Ascending aorta (tissue), 2 donors: ENCODE measurements at regions not wholly inside any gene's neighbourhood (a gene's known extent, or its start where the extent isn't known, plus 50 kb on each side); places are given as distances from the start of the nearest gene placed in this dataset.
"Not testable (repeated sequence)": the region's sequence is repeated elsewhere in the genome, so short reads cannot be mapped to it uniquely, and the experiment has no call there.

ENCODE experiments used
- DNase-seq, 2 donors: peaks; one replicate each; pipeline ENCODE4 v3.0.0-alpha.2; 2019; ENCODE audit warnings: low spot score in 2 of 2
- H3K27ac ChIP-seq, 2 donors: fragments of 200-600 bp; sonication (generic); one replicate each; pipeline ENCODE4 v1.5.1; 2016 to 2017; ENCODE audit warnings: mild to moderate bottlenecking in 1 of 2
- H3K27me3 ChIP-seq: fragments of 200-600 bp; sonication (generic); one replicate; pipeline ENCODE4 v1.5.1; 2017
- H3K36me3 ChIP-seq, 2 donors: fragments of 200-600 bp; sonication (generic); one replicate each; pipeline ENCODE4 v1.5.1; 2016
- H3K4me1 ChIP-seq, 2 donors: fragments of 200-600 bp; sonication (generic); one replicate each; pipeline ENCODE4 v1.5.1; 2016 to 2017; ENCODE audit warnings: mild to moderate bottlenecking in 1 of 2
- H3K4me3 ChIP-seq, 2 donors: fragments of 200-600 bp; sonication (generic); one replicate each; pipeline ENCODE4 v1.5.1; 2016 to 2017; ENCODE audit warnings: mild to moderate bottlenecking in 1 of 2
- H3K9me3 ChIP-seq, 2 donors: fragments of 200-600 bp; sonication (generic); one replicate each; pipeline ENCODE4 v1.5.1; 2016
- CTCF ChIP-seq, 3 experiments: fragments of 200-600 bp in 2 of 3; fragments of 450-650 bp in 1 of 3; sonication (generic) in 2 of 3; IDR thresholded peaks; one replicate each; pipeline ENCODE4 v1.5.1; 2016 to 2019; ENCODE audit warnings: antibody characterized with exemption in 3 of 3, mild to moderate bottlenecking in 1 of 3, moderate library complexity in 1 of 3
- intact Hi-C: fragments of 100-400 bp; cut with DNase I; formaldehyde crosslinking; loops from one replicate; pipeline ENCODE4 v1.15.1; 2023

- Histone ChIP-seq H3K4me1 (no peaks in the 10 kb centered on the region), H3K4me3 (no peak overlapping the region), H3K27ac (no peak overlapping the region), H3K27me3 (no peaks in the 10 kb centered on the region), H3K9me3 (no peaks in the 10 kb centered on the region), H3K36me3 (no peaks in the 10 kb centered on the region)
- no peak for TF ChIP-seq CTCF (IDR thresholded peaks at IDR 0.05)
- DNase-seq = no peak
- intact Hi-C loops = no loop called here
Measured at GRCh38 chr11:100515087-100515486, 172.0 kb upstream of the ARHGAP42 start.

- Histone ChIP-seq H3K27ac (no peak overlapping the region), H3K4me3 (no peak overlapping the region), H3K36me3 (no peaks in the 10 kb centered on the region), H3K4me1 (no peaks in the 10 kb centered on the region), H3K9me3 (peaks cover 0 to 16% of the 10 kb centered on the region in 2 donors), H3K27me3 (no peaks in the 10 kb centered on the region)
- TF ChIP-seq CTCF (IDR thresholded peaks at IDR 0.05) = no peak
- intact Hi-C loops = no loop called here
- no peak for DNase-seq
Measured at GRCh38 chr11:100525197-100525596, 161.9 kb upstream of the ARHGAP42 start.

GRCh38 chr11:100525635-100526034, 161.5 kb upstream of the ARHGAP42 start:
- H3K36me3 ChIP-seq = no peaks in the 10 kb centered on the region
- no peak for TF ChIP-seq CTCF (IDR thresholded peaks at IDR 0.05)

GRCh38 chr11:100528872-100529416, 158.1 kb upstream of the ARHGAP42 start:
- Histone ChIP-seq H3K36me3 (no peaks in the 10 kb centered on the region), H3K4me1 (no peaks in the 10 kb centered on the region), H3K4me3 (no peak overlapping the region), H3K9me3 (peaks cover 0 to 11% of the 10 kb centered on the region in 2 donors), H3K27ac (no peak overlapping the region), H3K27me3 (no peaks in the 10 kb centered on the region)
- intact Hi-C loops = no loop called here
- no peak for DNase-seq
- no peak for TF ChIP-seq CTCF (IDR thresholded peaks at IDR 0.05)

More at GRCh38 chr11:100525635-100526034, 161.5 kb upstream of the ARHGAP42 start:
- Histone ChIP-seq H3K27ac (no peak overlapping the region), H3K9me3 (peaks cover 0 to 16% of the 10 kb centered on the region in 2 donors), H3K4me1 (no peaks in the 10 kb centered on the region), H3K4me3 (no peak overlapping the region), H3K27me3 (no peaks in the 10 kb centered on the region)
- intact Hi-C loops = no loop called here
- no peak for DNase-seq

- H3K36me3 ChIP-seq, H3K4me3 ChIP-seq, H3K27ac ChIP-seq, H3K4me1 ChIP-seq, DNase-seq, intact Hi-C loops, H3K27me3 ChIP-seq, H3K9me3 ChIP-seq: not testable (repeated sequence)
Measured at GRCh38 chr11:100531290-100531689, 155.8 kb upstream of the ARHGAP42 start.

GRCh38 chr11:100536979-100537378, 150.1 kb upstream of the ARHGAP42 start:
- no peak for TF ChIP-seq CTCF (IDR thresholded peaks at IDR 0.05)
- intact Hi-C loops = no loop called here
- Histone ChIP-seq H3K27ac (no peak overlapping the region), H3K9me3 (no peaks in the 10 kb centered on the region), H3K4me3 (no peak overlapping the region), H3K36me3 (no peaks in the 10 kb centered on the region), H3K4me1 (no peaks in the 10 kb centered on the region), H3K27me3 (no peaks in the 10 kb centered on the region)
- no peak for DNase-seq
